WTC11 (cell line): ENCODE measurements at regions not wholly inside any gene's neighbourhood (a gene's known extent, or its start where the extent isn't known, plus 50 kb on each side); places are given as distances from the start of the nearest gene placed in this dataset.

Experiments
- ATAC-seq: fragments of 200-7000 bp; cut with Tn5 transposase; 2 replicates; pipeline ENCODE4 v1.10.0; 2021; ENCODE audit warnings: mild to moderate bottlenecking, moderate library complexity
- CTCF ChIA-PET: fragments of 300-600 bp; sonication (Branson Sonifier 250); formaldehyde crosslinking; loops from one replicate; lab custom pipeline; 2021; ENCODE audit warnings: antibody characterized with exemption; lab: Charles Lee
- POLR2A ChIA-PET: fragments of 350-600 bp; sonication (Branson Sonifier 250); formaldehyde crosslinking; loops from one replicate; lab custom pipeline; 2021; ENCODE audit warnings: antibody characterized with exemption; lab: Charles Lee
- DNase-seq: peaks from one replicate; pipeline ENCODE4 v3.0.0; 2021; ENCODE audit warnings: low spot score
- H3K27ac Mint-ChIP-seq: 2 replicates; pipeline ENCODE4 v1.8.0; 2021; ENCODE audit warnings: mixed read lengths
- H3K27me3 Mint-ChIP-seq: 2 replicates; pipeline ENCODE4 v1.8.0; 2021; ENCODE audit warnings: low read depth, mild to moderate bottlenecking, moderate library complexity, mixed read lengths
- H3K36me3 Mint-ChIP-seq: 2 replicates; pipeline ENCODE4 v1.8.0; 2021; ENCODE audit warnings: mixed read lengths
- H3K4me1 Mint-ChIP-seq: 2 replicates; pipeline ENCODE4 v1.8.0; 2022; ENCODE audit warnings: mixed read lengths
- H3K4me3 Mint-ChIP-seq: 2 replicates; pipeline ENCODE4 v1.8.0; 2021; ENCODE audit warnings: mild to moderate bottlenecking, moderate library complexity, mixed read lengths
- H3K9me3 Mint-ChIP-seq: 2 replicates; pipeline ENCODE4 v1.8.0; 2021; ENCODE audit warnings: mixed read lengths
- ARID4B ChIP-seq: sonication (generic); formaldehyde crosslinking; IDR thresholded peaks from 2 replicates; pipeline ENCODE4 v1.8.0; 2023; ENCODE audit warnings: missing genetic modification reagents, mild to moderate bottlenecking, borderline replicate concordance
- CBFB ChIP-seq: sonication (generic); formaldehyde crosslinking; IDR thresholded peaks from 2 replicates; pipeline ENCODE4 v1.8.1; 2022; ENCODE audit warnings: mild to moderate bottlenecking, low read depth, missing genetic modification reagents
- E2F5 ChIP-seq: sonication (generic); formaldehyde crosslinking; IDR thresholded peaks from 2 replicates; pipeline ENCODE4 v1.8.1; 2022; ENCODE audit warnings: mild to moderate bottlenecking, moderate library complexity, missing genetic modification reagents
- FOXK1 ChIP-seq: sonication (generic); formaldehyde crosslinking; IDR thresholded peaks from 2 replicates; pipeline ENCODE4 v1.8.0; 2022; ENCODE audit warnings: mild to moderate bottlenecking, moderate library complexity, missing genetic modification reagents
- GRHL2 ChIP-seq: fragments of 250-450 bp; sonication (Bioruptor Pico); IDR thresholded peaks from 2 replicates; pipeline ENCODE4 v1.8.0; 2022; ENCODE audit warnings: mild to moderate bottlenecking, moderate library complexity; ENCODE audit not compliant: insufficient replicate concordance, severe bottlenecking
- JUN ChIP-seq: sonication (generic); formaldehyde crosslinking; IDR thresholded peaks from 2 replicates; pipeline ENCODE4 v1.8.0; 2023; ENCODE audit warnings: mild to moderate bottlenecking, missing genetic modification reagents
- KAT7 ChIP-seq: sonication (generic); formaldehyde crosslinking; IDR thresholded peaks from 2 replicates; pipeline ENCODE4 v1.8.1; 2023; ENCODE audit warnings: missing genetic modification reagents, mild to moderate bottlenecking, borderline replicate concordance
- PRDM15 ChIP-seq: sonication (generic); formaldehyde crosslinking; IDR thresholded peaks from 2 replicates; pipeline ENCODE4 v1.8.0; 2022; ENCODE audit warnings: missing genetic modification reagents
- TEAD1 ChIP-seq: sonication (generic); formaldehyde crosslinking; IDR thresholded peaks from 2 replicates; pipeline ENCODE4 v1.8.0; 2022; ENCODE audit warnings: mild to moderate bottlenecking, missing genetic modification reagents
- USF2 ChIP-seq: sonication (generic); formaldehyde crosslinking; IDR thresholded peaks from 2 replicates; pipeline ENCODE4 v1.8.1; 2023; ENCODE audit warnings: mild to moderate bottlenecking, missing genetic modification reagents, moderate library complexity
- ZBTB21 ChIP-seq: sonication (generic); formaldehyde crosslinking; IDR thresholded peaks from 2 replicates; pipeline ENCODE4 v1.8.1; 2023; ENCODE audit warnings: mild to moderate bottlenecking, missing genetic modification reagents, borderline replicate concordance
- ZNF396 ChIP-seq: fragments of 250-450 bp; sonication (Bioruptor Pico); IDR thresholded peaks from 2 replicates; pipeline ENCODE4 v1.8.0; 2021; ENCODE audit warnings: mild to moderate bottlenecking, moderate library complexity, borderline replicate concordance
- ZSCAN18 ChIP-seq: fragments of 250-450 bp; sonication (Bioruptor Pico); IDR thresholded peaks from 2 replicates; pipeline ENCODE4 v2.1.2; 2022; ENCODE audit warnings: mild to moderate bottlenecking, moderate library complexity
- TF ChIP-seq, protein P1 (sequence below): sonication (generic); formaldehyde crosslinking; IDR thresholded peaks from 2 replicates; pipeline ENCODE4 v1.8.1; 2023; ENCODE audit warnings: mild to moderate bottlenecking, missing genetic modification reagents, borderline replicate concordance
- TF ChIP-seq, protein P2 (sequence below): fragments of 250-450 bp; sonication (Bioruptor Pico); IDR thresholded peaks from 2 replicates; pipeline ENCODE4 v1.9.0; 2021; ENCODE audit warnings: mild to moderate bottlenecking
- TF ChIP-seq, protein P3 (sequence below): sonication (generic); formaldehyde crosslinking; IDR thresholded peaks from 2 replicates; pipeline ENCODE4 v1.8.1; 2022; ENCODE audit warnings: mild to moderate bottlenecking, missing genetic modification reagents, moderate library complexity, borderline replicate concordance

- TF ChIP-seq FOXK1 (CRISPR knock-in tag) (no peak), GRHL2 (CRISPR knock-in tag) (no peak), ARID4B (CRISPR knock-in tag) (no peak), ZBTB21 (CRISPR knock-in tag) (no peak)
- TF ChIP-seq, protein P1, sequence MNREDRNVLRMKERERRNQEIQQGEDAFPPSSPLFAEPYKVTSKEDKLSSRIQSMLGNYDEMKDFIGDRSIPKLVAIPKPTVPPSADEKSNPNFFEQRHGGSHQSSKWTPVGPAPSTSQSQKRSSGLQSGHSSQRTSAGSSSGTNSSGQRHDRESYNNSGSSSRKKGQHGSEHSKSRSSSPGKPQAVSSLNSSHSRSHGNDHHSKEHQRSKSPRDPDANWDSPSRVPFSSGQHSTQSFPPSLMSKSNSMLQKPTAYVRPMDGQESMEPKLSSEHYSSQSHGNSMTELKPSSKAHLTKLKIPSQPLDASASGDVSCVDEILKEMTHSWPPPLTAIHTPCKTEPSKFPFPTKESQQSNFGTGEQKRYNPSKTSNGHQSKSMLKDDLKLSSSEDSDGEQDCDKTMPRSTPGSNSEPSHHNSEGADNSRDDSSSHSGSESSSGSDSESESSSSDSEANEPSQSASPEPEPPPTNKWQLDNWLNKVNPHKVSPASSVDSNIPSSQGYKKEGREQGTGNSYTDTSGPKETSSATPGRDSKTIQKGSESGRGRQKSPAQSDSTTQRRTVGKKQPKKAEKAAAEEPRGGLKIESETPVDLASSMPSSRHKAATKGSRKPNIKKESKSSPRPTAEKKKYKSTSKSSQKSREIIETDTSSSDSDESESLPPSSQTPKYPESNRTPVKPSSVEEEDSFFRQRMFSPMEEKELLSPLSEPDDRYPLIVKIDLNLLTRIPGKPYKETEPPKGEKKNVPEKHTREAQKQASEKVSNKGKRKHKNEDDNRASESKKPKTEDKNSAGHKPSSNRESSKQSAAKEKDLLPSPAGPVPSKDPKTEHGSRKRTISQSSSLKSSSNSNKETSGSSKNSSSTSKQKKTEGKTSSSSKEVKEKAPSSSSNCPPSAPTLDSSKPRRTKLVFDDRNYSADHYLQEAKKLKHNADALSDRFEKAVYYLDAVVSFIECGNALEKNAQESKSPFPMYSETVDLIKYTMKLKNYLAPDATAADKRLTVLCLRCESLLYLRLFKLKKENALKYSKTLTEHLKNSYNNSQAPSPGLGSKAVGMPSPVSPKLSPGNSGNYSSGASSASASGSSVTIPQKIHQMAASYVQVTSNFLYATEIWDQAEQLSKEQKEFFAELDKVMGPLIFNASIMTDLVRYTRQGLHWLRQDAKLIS (CRISPR knock-in tag): no peak
These were observed 145.3 kb upstream of the RXFP2 start (continued) for GRCh38 chr13:31594056-31594455.

- Mint-ChIP-seq H3K36me3 (no peaks in the 10 kb centered on the region), H3K27me3 (no peaks in the 10 kb centered on the region), H3K4me3 (no peak overlapping the region), H3K9me3 (peaks cover 10% of the 10 kb centered on the region), H3K27ac (no peak overlapping the region), H3K4me1 (peaks cover 9% of the 10 kb centered on the region)
- ChIA-PET POLR2A (no interaction called here), CTCF (no interaction called here)
- ATAC-seq (no peak), DNase-seq (no peak)
- TF ChIP-seq USF2 (no peak), PRDM15 (no peak), TEAD1 (CRISPR knock-in tag) (no peak), CBFB (CRISPR knock-in tag) (no peak), ZBTB21 (CRISPR knock-in tag) (no peak), E2F5 (CRISPR knock-in tag) (no peak), ZNF396 (CRISPR knock-in tag) (no peak), KAT7 (no peak), ZSCAN18 (CRISPR knock-in tag) (no peak), JUN (CRISPR knock-in tag) (no peak)
- TF ChIP-seq, protein P2, sequence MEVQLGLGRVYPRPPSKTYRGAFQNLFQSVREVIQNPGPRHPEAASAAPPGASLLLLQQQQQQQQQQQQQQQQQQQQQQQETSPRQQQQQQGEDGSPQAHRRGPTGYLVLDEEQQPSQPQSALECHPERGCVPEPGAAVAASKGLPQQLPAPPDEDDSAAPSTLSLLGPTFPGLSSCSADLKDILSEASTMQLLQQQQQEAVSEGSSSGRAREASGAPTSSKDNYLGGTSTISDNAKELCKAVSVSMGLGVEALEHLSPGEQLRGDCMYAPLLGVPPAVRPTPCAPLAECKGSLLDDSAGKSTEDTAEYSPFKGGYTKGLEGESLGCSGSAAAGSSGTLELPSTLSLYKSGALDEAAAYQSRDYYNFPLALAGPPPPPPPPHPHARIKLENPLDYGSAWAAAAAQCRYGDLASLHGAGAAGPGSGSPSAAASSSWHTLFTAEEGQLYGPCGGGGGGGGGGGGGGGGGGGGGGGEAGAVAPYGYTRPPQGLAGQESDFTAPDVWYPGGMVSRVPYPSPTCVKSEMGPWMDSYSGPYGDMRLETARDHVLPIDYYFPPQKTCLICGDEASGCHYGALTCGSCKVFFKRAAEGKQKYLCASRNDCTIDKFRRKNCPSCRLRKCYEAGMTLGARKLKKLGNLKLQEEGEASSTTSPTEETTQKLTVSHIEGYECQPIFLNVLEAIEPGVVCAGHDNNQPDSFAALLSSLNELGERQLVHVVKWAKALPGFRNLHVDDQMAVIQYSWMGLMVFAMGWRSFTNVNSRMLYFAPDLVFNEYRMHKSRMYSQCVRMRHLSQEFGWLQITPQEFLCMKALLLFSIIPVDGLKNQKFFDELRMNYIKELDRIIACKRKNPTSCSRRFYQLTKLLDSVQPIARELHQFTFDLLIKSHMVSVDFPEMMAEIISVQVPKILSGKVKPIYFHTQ: no peak
- TF ChIP-seq, protein P3, sequence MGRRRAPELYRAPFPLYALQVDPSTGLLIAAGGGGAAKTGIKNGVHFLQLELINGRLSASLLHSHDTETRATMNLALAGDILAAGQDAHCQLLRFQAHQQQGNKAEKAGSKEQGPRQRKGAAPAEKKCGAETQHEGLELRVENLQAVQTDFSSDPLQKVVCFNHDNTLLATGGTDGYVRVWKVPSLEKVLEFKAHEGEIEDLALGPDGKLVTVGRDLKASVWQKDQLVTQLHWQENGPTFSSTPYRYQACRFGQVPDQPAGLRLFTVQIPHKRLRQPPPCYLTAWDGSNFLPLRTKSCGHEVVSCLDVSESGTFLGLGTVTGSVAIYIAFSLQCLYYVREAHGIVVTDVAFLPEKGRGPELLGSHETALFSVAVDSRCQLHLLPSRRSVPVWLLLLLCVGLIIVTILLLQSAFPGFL (CRISPR knock-in tag): no peak
These were observed 143.8 kb upstream of the RXFP2 start for GRCh38 chr13:31595563-31595962.
